NCI-H82 treated with DMSO at 0.1 percent for 48 hours (cell line): ENCODE measurements at regions not wholly inside any gene's neighbourhood (a gene's known extent, or its start where the extent isn't known, plus 50 kb on each side); places are given as distances from the start of the nearest gene placed in this dataset.
"Not testable (repeated sequence)": the region's sequence is repeated elsewhere in the genome, so short reads cannot be mapped to it uniquely, and the experiment has no call there.

Source experiments
- DNase-seq: peaks from one replicate; lab custom pipeline; 2025; ENCODE audit not compliant: unreplicated experiment; lab: John Stamatoyannopoulos, UW

- no peak for DNase-seq
Measured at GRCh38 chr11:49499117-49499516, 290.7 kb upstream of the FOLH1 start.

GRCh38 chr11:49505231-49505630 is 296.8 kb upstream of the FOLH1 start:
- DNase-seq: no peak

GRCh38 chr11:49526240-49526829 is 317.9 kb upstream of the FOLH1 start:
- peak; percentile 6 for DNase-seq

GRCh38 chr11:49533204-49533603 is 324.8 kb upstream of the FOLH1 start:
- no peak for DNase-seq

- DNase-seq: not testable (repeated sequence)
Measured at GRCh38 chr11:49538927-49539326, 330.5 kb upstream of the FOLH1 start.

- DNase-seq: not testable (repeated sequence)
Measured at GRCh38 chr11:49558261-49558847, 350.0 kb upstream of the FOLH1 start.

GRCh38 chr11:49560593-49560992 is 352.2 kb upstream of the FOLH1 start:
- not testable (repeated sequence) for DNase-seq

- not testable (repeated sequence) for DNase-seq
Measured at GRCh38 chr11:49561240-49561880, 353.0 kb upstream of the FOLH1 start.

GRCh38 chr11:49562262-49562661 is 353.9 kb upstream of the FOLH1 start:
- DNase-seq: not testable (repeated sequence)

- not testable (repeated sequence) for DNase-seq
Measured at GRCh38 chr11:49579492-49579891, 371.1 kb upstream of the FOLH1 start.

GRCh38 chr11:49585495-49585894 is 366.7 kb upstream of the OR4C13 start:
- DNase-seq: not testable (repeated sequence)

- DNase-seq: not testable (repeated sequence)
Measured at GRCh38 chr11:49608892-49609291, 343.3 kb upstream of the OR4C13 start.

- not testable (repeated sequence) for DNase-seq
Measured at GRCh38 chr11:49623872-49624271, 328.3 kb upstream of the OR4C13 start.

- not testable (repeated sequence) for DNase-seq
Measured at GRCh38 chr11:49670705-49671104, 281.5 kb upstream of the OR4C13 start.

GRCh38 chr11:49702121-49702520 is 250.1 kb upstream of the OR4C13 start:
- not testable (repeated sequence) for DNase-seq

GRCh38 chr11:49750447-49750846 is 201.7 kb upstream of the OR4C13 start:
- not testable (repeated sequence) for DNase-seq

- not testable (repeated sequence) for DNase-seq
Measured at GRCh38 chr11:49750960-49751359, 201.2 kb upstream of the OR4C13 start.

- not testable (repeated sequence) for DNase-seq
Measured at GRCh38 chr11:49780791-49781190, 171.4 kb upstream of the OR4C13 start.

- DNase-seq: not testable (repeated sequence)
Measured at GRCh38 chr11:49782000-49782399, 170.2 kb upstream of the OR4C13 start.

GRCh38 chr11:49783841-49784240 is 168.3 kb upstream of the OR4C13 start:
- DNase-seq: not testable (repeated sequence)

GRCh38 chr11:49789787-49790186 is 162.4 kb upstream of the OR4C13 start:
- not testable (repeated sequence) for DNase-seq

- DNase-seq: not testable (repeated sequence)
Measured at GRCh38 chr11:49798206-49798837, 153.9 kb upstream of the OR4C13 start.
